Eye (tissue), 1 donor: ENCODE measurements at regions not wholly inside any gene's neighbourhood (a gene's known extent, or its start where the extent isn't known, plus 50 kb on each side); places are given as distances from the start of the nearest gene placed in this dataset.
"Not testable (repeated sequence)": the region's sequence is repeated elsewhere in the genome, so short reads cannot be mapped to it uniquely, and the experiment has no call there.

Experiments used
- DNase-seq: peaks from one replicate; pipeline ENCODE4 v3.0.0-alpha.2; 2015

DNA sequence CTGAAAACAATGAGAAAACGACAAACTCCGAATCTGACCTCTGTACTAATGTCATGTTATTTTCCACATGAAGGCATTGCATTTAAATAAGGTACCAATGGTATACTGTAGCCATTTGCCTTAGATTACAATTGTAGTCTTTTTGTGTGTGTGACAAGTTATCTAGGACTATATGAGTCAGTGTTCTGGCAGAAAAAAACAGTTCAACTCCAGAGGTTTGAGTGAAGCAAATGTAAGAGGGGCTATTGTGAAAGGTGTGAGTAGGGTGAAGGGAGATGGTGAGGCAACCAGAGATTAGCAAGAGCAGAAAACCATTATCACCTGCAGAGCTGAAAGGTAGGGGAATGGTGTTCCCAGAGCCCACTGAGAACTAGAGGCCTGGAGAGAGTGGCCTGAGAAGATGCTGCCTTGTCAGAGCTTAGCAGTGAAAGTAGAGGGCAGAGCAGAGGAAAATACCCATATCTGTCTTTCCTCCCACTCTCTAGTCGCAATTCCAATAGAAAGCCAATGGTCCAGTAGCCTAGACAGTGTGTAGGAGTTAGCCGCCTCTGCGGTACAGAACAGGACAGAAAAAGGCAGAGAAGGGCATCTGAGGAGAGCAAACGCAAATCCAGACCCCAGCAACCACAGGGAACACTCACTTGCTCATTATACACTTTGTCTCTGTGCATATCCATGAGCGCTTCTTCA lies 112.2 kb downstream of the DYRK2 start:
- no peak for DNase-seq

DNA sequence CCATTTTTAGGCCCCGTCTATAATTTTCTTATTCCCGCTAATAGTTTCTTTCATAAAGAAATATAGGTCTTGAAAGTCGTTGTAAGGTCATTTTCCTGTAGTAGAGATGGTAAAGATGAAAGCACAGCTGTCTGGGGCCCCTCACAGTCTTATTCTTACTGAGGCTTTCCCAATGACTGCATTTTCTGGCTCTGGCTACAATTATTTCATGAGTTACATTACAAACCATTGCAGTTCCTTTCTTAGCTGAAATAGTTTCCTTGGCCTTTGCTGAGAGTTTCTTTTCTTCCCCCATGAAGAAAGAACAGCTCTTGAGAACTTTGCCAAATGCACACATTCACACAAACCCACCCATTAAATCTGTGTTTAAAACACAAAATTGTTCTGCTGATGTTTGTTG lies 113.0 kb downstream of the DYRK2 start:
- no peak for DNase-seq

DNA sequence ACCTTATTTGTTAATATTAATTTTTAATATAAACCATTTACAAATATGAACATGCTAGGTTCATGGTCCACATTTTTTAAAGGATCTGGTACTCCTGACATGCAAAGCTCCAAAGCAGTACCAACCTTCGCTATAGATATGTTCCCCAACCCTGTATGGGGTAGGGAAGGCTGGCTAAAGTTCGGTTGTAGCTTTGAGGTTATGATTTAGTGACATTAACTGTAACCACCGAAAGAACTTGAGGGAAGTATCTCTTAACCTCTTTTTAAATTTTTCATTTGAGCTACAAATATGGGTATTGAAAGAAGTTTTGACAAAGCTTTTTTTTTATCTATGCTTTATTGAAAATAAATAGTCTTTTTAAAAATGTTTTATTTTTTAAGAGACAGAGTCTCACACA lies 115.5 kb downstream of the DYRK2 start:
- DNase-seq: no peak

DNA sequence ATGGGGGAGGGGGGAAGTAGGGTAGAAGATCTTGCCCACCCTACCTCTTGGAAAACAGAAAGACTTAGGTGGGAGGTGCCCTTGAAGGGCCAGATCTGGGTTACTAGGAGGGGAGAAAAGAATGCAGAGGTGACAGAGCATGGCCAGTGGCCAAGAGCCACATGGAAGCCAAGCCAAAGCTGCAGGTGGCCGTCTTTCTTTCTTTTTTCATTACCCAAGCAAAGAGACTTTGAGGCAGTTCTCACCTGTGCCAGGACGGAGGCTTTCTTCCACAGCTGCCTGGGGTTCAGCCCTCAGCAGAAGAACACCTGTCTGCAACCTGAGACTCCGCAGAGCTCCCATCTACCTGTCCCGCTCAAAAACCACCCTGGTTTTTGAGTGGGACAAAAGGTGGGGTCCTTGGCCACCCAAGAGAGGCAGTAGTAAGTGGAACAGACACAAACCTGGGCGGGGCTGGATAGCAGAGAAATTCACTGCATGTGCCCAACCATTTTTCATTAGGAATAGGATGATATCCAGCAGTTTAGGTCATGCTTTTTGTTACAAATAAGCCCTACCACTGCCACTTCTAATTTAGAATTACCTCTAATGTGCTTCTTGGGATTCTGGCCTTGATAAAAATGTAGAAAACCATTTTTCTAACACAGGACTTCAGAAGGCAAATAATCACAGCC lies 116.5 kb downstream of the DYRK2 start:
- no peak for DNase-seq

DNA sequence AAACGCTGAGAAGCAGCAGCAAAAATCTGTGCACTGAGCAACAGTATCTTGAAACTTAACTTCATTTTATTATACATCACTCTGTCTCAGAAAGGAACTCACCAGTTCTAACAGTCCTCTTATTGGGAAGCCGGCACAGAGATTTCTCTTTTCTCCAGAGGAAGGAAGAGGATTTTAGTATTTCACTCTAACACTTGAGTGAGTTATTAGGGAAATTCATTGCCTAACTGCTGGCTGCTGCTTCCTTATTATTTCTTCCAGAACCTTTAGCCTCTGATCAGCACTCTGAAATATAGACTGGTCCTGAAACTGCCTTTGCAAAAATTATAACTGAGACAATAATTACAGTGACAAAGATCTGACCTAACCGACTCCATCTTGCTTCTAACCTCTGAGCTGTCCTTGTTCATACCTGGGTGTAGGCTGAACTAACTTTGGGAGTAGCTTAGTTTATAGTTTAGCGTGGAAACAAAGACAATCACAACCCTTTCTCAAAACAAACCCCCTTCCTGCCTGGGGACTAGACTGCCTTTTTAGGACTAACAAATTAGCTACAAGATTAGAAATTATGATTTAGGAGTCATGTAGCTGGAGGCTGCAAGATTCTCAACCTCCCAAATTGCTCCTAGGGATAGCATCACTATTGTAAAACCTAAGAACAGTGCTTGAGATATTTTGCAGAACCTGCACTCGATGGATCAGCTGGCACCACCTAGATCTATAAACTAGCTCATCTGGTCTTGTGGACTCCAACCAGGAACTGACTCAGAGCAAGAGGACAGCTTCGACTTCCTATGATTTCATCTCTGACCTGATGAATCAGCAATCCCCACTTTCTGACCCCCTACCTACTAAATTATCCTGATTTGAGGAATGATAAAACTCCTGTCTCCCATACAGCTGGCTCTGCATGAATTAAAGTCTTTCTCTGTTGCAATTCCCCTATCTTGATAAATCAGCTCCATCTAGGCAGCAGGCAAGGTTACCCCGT lies 117.5 kb downstream of the DYRK2 start:
- no peak for DNase-seq

DNA sequence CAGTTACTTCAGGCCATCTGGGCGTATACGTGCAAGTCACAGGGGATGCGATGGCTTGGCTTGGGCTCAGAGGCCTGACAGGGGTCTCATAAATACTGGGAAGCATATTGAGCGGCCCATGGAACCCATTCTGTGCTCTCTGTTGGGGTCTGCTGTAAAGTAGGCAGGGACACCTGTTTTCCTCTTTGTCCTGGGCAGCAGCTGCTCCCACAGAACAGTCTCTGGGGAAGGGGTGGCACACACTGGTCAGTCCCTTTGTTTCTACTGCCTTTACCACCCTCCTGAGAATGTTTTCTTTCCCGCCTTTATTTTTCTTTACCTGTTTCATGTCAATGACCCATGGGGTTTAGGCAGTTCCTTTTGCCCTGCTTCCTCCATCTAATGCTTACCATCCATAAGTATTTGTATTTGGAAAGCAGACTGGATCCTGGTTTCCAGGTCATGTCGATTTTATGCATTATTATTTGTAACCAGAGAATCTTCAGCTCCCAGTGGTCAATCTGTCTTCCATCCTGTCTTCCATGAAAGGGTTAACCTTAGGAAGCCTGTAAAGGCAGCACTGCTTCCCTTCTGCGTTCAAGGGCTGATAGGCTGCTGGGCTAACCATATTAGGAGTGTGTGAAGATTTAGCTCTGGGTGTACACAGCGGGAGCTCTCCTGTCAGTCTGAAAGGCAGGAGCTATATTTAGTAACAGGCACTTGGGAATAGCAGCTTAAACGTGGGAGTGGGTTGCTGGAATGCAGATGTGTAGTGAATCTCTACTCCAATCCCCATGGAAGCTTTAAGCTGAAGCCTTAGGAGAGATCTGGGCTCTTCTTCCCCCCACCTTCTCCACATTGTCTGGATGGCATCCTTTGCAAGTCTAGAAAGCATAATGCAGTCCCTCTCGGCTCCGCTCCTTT lies 124.0 kb downstream of the DYRK2 start:
- DNase-seq: peak; percentile 90

DNA sequence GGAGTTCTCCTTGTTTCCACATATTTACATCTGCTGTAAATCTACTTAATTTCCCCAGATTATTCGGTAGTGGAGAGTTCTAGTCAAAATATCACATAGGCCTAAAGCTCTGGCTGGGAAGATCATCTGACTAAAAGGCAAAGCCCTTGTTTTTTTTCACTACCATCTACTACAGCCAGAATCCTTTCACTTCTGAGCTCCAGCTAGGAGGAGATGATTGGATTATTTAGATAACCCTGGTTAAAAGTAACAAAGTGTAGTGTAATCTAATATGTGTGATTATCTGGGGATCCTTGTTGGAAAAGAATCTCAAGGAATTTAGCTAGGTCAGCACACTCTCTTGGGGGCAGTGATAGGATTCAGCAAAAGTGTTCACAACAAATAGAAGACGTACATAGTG lies 125.4 kb downstream of the DYRK2 start:
- DNase-seq: peak; percentile 44

DNA sequence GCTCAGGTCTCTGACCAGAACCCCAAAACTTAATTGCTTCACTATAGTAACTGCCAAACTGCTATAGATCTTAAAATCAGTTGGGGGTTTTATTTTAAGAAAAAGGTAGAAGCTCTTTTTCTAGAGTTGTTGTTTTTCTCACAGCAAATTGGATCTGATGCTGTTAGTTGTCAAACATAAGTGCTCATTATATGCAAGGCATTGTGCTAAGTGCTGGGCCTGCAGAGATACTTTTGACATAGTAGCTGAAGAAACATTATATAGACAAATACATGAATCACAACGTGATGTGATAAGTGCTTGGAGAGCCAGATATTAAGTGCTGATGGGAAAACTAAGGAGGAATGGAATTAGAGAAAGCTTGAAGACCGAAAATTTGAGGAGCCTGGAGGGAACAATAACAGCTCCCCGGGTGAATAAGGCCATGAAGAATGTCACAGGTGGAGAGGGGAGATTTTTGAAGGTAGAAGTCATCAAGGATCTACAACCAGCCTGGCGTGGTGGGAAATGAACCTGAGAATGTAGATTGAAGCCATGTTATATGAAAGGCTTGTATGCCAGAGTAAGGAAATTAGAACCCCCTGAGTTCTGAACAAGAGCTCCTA lies 126.5 kb downstream of the DYRK2 start:
- DNase-seq: no peak

DNA sequence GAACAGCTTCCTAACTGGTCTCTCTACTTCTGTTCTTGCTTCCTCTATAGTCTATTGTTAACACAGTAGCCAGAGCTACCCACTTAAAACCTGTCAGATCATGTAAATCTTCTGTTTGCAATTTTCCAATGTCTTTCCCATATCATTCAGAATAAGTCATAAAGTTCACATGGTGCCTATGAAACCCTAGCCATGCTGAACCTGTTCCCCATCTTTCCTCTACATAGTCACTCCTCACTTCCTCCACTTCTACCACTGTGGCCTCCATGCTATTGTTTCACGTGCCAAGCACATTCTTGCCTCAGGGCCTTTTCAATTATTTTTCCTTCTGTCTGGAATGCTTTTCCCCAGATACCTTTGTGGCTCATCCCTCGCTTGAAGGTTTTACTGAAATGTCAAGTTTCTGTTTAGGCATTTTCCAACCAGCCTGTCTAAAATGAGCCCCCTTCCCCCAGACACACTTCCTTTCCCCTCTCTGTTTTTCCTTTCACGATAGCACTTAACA lies 132.1 kb downstream of the DYRK2 start:
- no peak for DNase-seq

DNA sequence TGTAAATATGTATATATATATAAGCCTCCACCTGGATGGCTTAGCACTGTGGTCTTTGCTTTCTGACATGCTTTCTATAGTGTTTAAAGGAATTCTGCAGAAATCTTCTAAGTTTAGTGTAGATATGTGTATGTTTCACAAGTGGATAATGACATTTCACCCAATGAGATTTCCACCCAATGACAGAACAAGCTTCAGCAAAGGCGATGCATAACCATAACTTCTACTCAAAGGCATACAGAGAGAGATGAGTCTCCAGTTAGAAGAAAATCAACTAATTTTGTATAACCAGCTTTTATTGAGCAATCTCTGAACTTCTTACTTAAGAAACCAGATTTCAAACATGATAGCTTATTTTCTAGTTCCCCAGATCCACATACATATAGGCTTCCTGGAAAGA lies 134.0 kb downstream of the DYRK2 start:
- no peak for DNase-seq

DNA sequence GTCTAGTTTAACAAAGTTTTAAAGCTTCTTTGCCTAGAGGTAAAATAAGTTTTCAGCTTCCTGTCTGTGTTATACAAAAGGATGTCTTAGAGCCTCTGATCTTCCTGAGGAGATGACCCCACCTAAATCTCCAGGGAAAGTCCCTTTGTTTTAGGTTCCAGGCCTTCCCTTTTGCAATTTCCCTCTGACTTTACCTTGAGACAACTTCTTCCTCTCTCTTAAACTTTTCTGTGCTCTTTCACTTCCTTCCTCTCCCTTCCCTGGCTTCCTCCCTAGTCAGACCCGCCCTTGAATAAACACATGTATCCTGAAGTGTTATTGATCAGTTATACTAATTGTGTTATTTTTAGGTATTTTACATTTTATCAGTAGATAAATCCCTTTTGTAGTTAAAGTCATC lies 134.8 kb downstream of the DYRK2 start:
- DNase-seq: no peak

DNA sequence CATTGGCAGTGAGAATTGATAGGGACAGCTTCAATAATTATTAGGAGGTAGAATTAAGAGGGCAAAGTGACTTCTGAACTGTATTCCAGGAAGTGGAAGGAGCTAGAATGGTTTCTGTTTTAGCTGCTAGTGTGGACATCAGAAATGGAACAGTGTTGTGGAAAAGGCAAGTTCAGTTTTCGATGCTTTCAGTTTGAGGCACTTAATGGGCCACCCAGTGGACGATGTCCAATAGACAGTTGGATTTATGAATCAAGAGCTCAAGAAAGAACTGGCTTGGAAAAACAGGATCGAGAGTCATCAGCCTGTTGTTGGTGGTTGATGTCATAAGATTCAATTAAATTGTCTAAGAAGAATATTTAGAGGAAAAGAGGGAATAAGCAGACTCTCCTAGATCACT lies 136.3 kb downstream of the DYRK2 start:
- DNase-seq: no peak

DNA sequence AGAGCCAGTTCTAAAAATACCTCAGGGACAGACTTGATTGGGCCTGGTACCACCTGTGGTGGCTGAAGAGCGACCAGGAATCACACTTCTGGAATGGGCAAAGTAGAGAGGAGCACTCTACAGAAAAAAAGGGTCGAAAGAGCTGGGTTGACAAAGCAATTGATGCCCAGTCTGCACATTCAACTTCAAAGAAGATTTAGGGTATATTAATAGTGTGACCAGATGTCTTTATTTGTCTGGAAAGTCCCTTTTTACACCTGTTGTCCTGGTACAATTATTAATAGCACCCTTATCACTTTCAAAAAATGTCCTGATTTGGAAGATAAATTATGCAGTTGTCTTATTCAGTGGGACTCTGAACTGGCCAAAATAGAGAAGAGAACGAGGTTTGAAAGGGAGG lies 137.5 kb downstream of the DYRK2 start:
- no peak for DNase-seq

DNA sequence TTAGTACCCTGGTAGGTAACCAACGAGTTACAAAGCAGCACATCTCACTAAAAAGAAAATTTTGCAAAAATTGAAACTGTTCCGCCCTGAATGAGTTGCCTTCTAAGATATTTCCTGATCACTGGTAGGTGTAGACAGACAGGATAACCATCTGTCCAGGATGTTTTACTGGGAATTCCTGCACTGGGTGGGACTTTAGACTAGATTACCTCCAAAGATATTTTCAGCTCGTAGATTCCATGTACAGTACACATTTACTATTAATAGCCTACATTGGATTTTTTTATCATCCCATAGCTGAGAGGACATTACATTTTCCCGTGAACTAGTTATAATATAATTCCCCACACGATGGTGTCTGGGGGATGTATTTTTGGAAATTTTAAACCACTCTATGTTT lies 139.6 kb downstream of the DYRK2 start:
- DNase-seq: no peak

DNA sequence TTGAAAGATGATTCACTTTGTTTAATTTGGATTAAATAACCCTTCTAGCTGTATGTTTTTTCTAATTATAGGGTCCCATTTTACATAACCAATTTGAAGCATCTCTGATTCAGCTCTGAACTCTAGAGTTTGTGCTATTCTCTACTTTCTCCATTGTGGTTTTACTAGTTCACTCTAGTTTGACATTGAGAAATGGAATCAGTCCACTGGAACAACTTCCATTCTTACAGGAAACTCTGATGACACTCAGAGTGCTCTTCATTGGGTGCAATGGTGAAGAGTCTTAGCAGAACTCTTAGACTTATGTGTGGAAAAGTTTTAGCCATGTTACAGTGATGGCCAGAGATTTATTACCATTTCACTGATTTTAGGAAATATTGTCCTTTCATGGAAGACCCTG lies 140.7 kb downstream of the DYRK2 start:
- no peak for DNase-seq

DNA sequence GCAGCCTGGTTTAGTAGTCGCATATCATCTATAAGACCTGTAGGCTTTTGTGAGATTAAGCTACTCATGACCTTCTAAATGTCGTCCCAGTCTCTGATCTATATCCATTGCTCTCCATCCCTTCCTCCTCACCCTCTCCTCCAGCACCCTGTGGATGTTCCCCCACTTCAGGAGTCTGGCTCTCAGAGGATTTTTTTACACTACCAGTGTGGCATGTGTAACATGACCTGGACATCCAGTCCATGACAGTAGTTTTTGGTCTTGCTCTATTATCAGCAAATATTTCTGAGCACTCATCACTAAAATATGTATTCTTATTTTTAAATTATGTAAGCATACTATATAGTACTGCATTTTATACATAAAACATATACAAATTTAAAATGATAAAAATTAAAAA lies 142.1 kb downstream of the DYRK2 start:
- DNase-seq: no peak

DNA sequence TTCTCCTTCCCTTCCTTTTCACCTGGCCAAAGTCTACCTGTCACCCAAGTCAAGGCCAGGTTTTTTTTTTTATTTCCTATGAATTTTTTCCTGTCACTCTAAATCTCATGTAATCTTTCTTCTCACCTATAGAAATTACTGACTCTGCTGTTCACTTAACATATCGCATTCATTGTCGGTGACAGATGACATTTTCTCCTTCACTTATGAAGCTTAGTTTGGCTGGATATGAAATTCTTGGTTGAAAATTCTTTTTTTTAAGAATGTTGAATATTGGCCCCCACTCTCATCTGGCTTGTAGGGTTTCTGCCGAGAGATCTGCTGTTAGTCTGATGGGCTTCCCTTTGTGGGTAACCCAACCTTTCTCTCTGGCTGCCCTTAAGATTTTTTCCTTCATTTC lies 142.8 kb downstream of the DYRK2 start:
- not testable (repeated sequence) for DNase-seq

DNA sequence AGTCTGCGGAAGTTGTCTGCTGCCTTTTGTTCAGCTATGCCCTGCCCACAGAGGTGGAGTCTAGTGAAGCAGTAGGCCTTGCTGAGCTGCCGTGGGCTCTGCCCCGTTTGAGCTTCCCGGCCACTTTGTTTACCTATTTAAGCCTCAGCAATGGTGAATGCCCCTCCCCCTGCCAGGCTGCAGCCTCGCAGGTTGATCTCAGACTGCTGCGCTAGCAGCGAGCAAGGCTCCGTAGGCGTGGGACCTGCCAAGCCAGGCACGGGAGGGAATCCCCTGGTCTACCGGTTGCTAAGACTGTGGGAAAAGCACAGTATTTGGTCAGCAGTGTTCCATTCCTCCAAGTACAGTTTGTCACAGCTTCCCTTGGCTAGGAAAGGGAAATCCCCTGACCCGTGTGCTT lies 143.6 kb downstream of the DYRK2 start:
- DNase-seq: no peak

DNA sequence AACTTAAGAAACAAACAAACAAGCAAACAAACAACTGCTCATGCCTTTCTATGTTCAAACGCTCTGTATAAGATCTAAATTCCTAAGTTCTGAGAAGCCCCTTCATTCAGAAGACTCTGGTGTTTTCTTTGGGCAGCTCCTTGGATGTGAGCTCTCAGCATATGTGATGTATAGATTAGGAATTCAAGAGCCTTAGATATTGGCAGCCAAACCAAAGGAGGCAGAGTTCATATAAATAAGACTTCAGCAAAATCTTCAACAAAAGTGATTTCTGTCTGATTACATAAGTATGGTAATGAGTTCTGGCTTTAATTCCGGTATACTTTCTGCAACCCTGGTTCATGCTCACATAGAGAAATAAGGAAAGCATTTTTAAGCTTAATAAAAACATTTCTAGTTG lies 145.6 kb downstream of the DYRK2 start:
- DNase-seq: peak; percentile 48

DNA sequence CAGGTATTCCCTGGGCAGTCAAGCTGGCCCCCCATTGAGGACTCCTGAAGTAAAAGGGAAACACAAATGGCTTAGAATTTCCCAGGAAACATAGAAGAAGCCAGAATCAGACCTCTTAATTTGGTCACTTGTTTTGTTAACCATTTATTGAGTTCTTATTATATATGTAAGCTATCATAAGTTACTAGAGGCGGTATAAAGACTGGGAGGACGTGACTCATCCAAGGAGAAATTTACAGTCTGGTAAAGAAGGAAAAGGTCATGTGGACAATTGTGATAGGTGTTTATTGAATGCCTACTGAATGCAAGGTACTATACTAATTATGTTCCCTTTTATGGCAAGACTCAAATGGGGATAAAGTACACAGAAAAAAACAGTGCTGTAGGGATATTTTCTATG lies 146.7 kb downstream of the DYRK2 start:
- DNase-seq: no peak

DNA sequence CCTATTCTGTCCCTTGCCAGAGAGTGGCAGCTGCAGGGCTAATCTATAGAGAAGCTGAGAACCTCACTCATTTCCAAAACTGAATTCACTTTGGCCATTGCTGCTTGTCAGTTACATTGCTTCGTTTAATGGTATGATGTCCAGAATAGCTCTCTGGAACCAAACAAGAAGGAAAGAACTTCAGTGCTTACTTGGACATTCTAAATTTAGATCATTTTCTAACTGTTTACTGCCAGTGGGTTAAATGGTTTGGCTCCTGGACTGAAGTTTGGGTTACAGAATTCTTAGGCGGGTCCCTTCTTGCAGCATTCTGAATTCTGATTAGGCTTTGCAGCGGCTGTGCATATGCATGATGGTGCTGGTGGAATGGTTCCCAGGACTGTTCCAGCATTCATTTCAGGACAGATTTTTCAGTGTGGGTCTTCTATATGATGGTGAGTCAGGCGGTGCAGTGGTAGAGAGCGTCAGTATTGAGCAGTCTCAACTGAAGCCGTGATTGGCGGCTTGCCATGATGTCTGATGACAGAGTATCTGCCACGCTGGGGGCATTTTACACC lies 148.7 kb downstream of the DYRK2 start:
- peak; percentile 7 for DNase-seq

DNA sequence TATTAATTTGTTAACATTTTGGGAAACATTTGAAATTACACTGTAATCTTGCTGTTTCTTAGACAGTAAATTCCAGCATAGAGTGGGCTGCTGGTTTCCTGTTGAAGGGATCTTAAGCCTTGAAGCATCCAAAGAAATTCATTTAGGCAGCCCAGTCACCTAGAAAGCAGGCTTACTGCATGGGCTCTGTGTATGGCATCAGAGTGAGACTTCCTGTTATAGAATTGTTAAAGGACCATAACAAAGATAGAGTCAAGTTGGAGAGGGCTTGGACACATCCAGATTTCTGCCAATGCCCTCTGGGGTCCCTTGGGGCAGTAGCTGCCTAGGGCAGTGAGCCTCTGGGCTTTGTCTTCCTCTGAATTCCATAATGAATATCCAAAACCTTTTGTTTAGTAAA lies 149.2 kb downstream of the DYRK2 start:
- DNase-seq: no peak
